ENCODE measurements at regions not wholly inside any gene's neighbourhood (a gene's known extent, or its start where the extent isn't known, plus 50 kb on each side); places are given as distances from the start of the nearest gene placed in this dataset.

DNA sequence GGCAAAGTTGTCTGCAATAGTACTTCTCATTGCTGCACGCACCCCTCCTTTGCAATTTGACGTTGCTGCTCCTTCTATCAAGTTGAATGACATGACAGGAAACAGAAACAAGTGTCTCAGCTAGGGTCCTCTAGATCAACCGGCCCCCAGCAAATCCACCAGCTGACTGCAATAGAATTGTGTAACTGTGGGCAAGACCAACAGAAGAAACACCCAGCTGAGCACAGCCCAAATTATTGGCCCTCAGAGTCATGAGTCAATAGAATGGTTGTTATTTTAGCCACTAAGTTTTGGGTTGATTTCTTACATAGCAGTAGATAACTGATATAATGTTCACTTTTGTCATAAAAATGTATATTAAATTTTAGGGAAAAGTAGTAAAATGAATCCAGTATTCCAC lies 202.7 kb downstream of the MAFB start:
- TF ChIP-seq POLR2A (IDR thresholded peaks at IDR 0.05; ENCODE audit: low read depth, low read length), result no peak
- no peak for TF ChIP-seq TAF1 (IDR thresholded peaks at IDR 0.05; ENCODE audit: low read depth, low read length)
- TF ChIP-seq POLR2AphosphoS5 (IDR thresholded peaks at IDR 0.05; ENCODE audit: low read depth, low read length), result no peak
- TF ChIP-seq POU2F2 (IDR thresholded peaks at IDR 0.05; ENCODE audit: low read depth, low read length), result no peak
- no peak for TF ChIP-seq SPI1 (IDR thresholded peaks at IDR 0.05; ENCODE audit: low read depth, low read length)
- TF ChIP-seq PAX5 (IDR thresholded peaks at IDR 0.05; ENCODE audit: insufficient read depth, low read length, severe bottlenecking), result no peak

Data from GM12891 (cell line).